ENCODE measurements at regions not wholly inside any gene's neighbourhood (a gene's known extent, or its start where the extent isn't known, plus 50 kb on each side); places are given as distances from the start of the nearest gene placed in this dataset.

- TF ChIP-seq FOSL1 (IDR thresholded peaks at IDR 0.05; ENCODE audit: insufficient read depth, low read depth, low read length) (no peak), TBP (IDR thresholded peaks at IDR 0.05; ENCODE audit: low read depth, low read length) (no peak), CTCF (IDR thresholded peaks at IDR 0.05; ENCODE audit: control extremely low read depth in 1 of 3, insufficient read depth in 1 of 3, low read depth in 1 of 3, low read length in 3 of 3) (no peak), BRCA1 (IDR thresholded peaks at IDR 0.05; ENCODE audit: low read depth, low read length) (no peak), POLR2A (IDR thresholded peaks at IDR 0.05; ENCODE audit: control extremely low read depth in 1 of 2, low read depth in 2 of 2, low read length in 2 of 2) (no peak), EGR1 (IDR thresholded peaks at IDR 0.05; ENCODE audit: borderline replicate concordance, low read depth, low read length) (no peak), JUND (IDR thresholded peaks at IDR 0.05; ENCODE audit: low read length) (no peak), EZH2 (IDR thresholded peaks at IDR 0.05; ENCODE audit: low read depth, low read length, severe bottlenecking) (no peak), POLR2AphosphoS5 (IDR thresholded peaks at IDR 0.05; ENCODE audit: low read depth, low read length) (no peak)
Measured at GRCh38 chr15:19974998-19975397, 566.6 kb downstream of the GOLGA6L6 start.
